IMR-90 (cell line): ENCODE measurements at regions not wholly inside any gene's neighbourhood (a gene's known extent, or its start where the extent isn't known, plus 50 kb on each side); places are given as distances from the start of the nearest gene placed in this dataset.

Experiments
- ATAC-seq: fragments of 200-7000 bp; cut with Tn5 transposase; 2 replicates; pipeline ENCODE4 v1.9.1; 2020; ENCODE audit warnings: low read depth, mild to moderate bottlenecking, moderate library complexity
- BruUV-seq: library from RNA; stranded (reverse); fragments of 400-500 nt; replicated peaks from 2 replicates; lab custom pipeline; 2021; lab: Mats Ljungman, UMichigan
- CTCF ChIA-PET: fragments of 300-600 bp; formaldehyde crosslinking; extraction: SDS; loops from one replicate; lab custom pipeline; 2021; ENCODE audit warnings: antibody characterized with exemption; lab: Yijun Ruan, JAX
- POLR2A ChIA-PET: fragments of 300-600 bp; sonication (Branson Sonifier 250); formaldehyde crosslinking; loops from one replicate; lab custom pipeline; 2022; ENCODE audit warnings: antibody characterized with exemption; ENCODE audit not compliant: unreplicated experiment; lab: Charles Lee
- DNase-seq: peaks from one replicate; pipeline ENCODE4 v3.0.0; 2013
- H2AFZ ChIP-seq: replicated peaks from 2 replicates; pipeline ENCODE3; 2013; ENCODE audit warnings: low read length, mild to moderate bottlenecking; ENCODE audit not compliant: poor library complexity
- H2AK5ac ChIP-seq: 2 replicates; pipeline ENCODE4 v1.6.1; 2013; ENCODE audit warnings: low read depth, low read length, inconsistent platforms
- H2AK9ac ChIP-seq: replicated peaks from 2 replicates; pipeline ENCODE3; 2013; ENCODE audit warnings: mild to moderate bottlenecking, low read depth, low read length, moderate library complexity; ENCODE audit not compliant: poor library complexity
- H2BK120ac ChIP-seq: 2 replicates; pipeline ENCODE4 v1.6.1; 2013; ENCODE audit warnings: low read depth, low read length, inconsistent platforms
- H2BK15ac ChIP-seq: 3 replicates; pipeline ENCODE4 v1.6.1; 2013; ENCODE audit warnings: low read depth, low read length, inconsistent platforms
- H2BK20ac ChIP-seq: 2 replicates; pipeline ENCODE4 v1.6.1; 2013; ENCODE audit warnings: low read depth, mild to moderate bottlenecking, inconsistent platforms, low read length, moderate library complexity
- H2BK5ac ChIP-seq: 2 replicates; pipeline ENCODE4 v1.6.1; 2013; ENCODE audit warnings: mild to moderate bottlenecking, low read depth, low read length, inconsistent platforms; ENCODE audit not compliant: poor library complexity, severe bottlenecking
- H3K14ac ChIP-seq: replicated peaks from 2 replicates; pipeline ENCODE4 v1.6.1; 2013; ENCODE audit warnings: low read depth, low read length, inconsistent platforms
- H3K18ac ChIP-seq: 2 replicates; pipeline ENCODE4 v1.6.1; 2013; ENCODE audit warnings: low read depth, low read length, control low read depth
- H3K23ac ChIP-seq: 2 replicates; pipeline ENCODE4 v1.6.1; 2013; ENCODE audit warnings: low read depth, low read length, inconsistent platforms
- H3K27ac ChIP-seq: 2 replicates; pipeline ENCODE4 v1.5.1; 2013; ENCODE audit warnings: mild to moderate bottlenecking, control low read depth, low read length; ENCODE audit not compliant: insufficient read depth
- H3K27me3 ChIP-seq: 2 replicates; pipeline ENCODE4 v1.6.1; 2013; ENCODE audit warnings: low read length; ENCODE audit not compliant: control insufficient read depth, insufficient read depth
- H3K36me3 ChIP-seq: 2 replicates; pipeline ENCODE4 v1.6.1; 2013; ENCODE audit warnings: low read length, mixed read lengths; ENCODE audit not compliant: control insufficient read depth, insufficient read depth
- H3K4ac ChIP-seq: 2 replicates; pipeline ENCODE4 v1.6.1; 2013; ENCODE audit warnings: low read depth, low read length, inconsistent platforms
- H3K4me1 ChIP-seq: 2 replicates; pipeline ENCODE4 v1.6.1; 2013; ENCODE audit warnings: low read length, mixed read lengths; ENCODE audit not compliant: control insufficient read depth, insufficient read depth
- H3K4me2 ChIP-seq: 2 replicates; pipeline ENCODE4 v1.6.1; 2013; ENCODE audit warnings: low read depth, mild to moderate bottlenecking, control low read depth, low read length, moderate library complexity
- H3K4me3 ChIP-seq: 2 replicates; pipeline ENCODE4 v1.5.1; 2013; ENCODE audit warnings: low read depth, mild to moderate bottlenecking, control low read depth, low read length, moderate library complexity; ENCODE audit not compliant: insufficient read depth
- H3K56ac ChIP-seq: 2 replicates; pipeline ENCODE4 v1.6.1; 2013; ENCODE audit warnings: low read length, inconsistent platforms; ENCODE audit not compliant: insufficient read depth; ENCODE audit errors: extremely low read depth
- H3K79me1 ChIP-seq, 2 experiments: 2 replicates each; pipeline ENCODE4 v1.6.1; 2013; ENCODE audit warnings: low read length in 2 of 2, inconsistent platforms in 1 of 2, low read depth in 1 of 2
- H3K9ac ChIP-seq: 2 replicates; pipeline ENCODE4 v1.6.1; 2013; ENCODE audit warnings: low read depth, low read length, control low read depth
- H3K9me1 ChIP-seq: 2 replicates; pipeline ENCODE4 v1.6.1; 2013; ENCODE audit warnings: low read length, inconsistent platforms; ENCODE audit not compliant: insufficient read depth
- H3K9me3 ChIP-seq: 2 replicates; pipeline ENCODE4 v1.6.1; 2013; ENCODE audit warnings: low read length; ENCODE audit not compliant: control insufficient read depth, insufficient read depth
- H4K20me1 ChIP-seq: 2 replicates; pipeline ENCODE4 v1.6.1; 2013; ENCODE audit warnings: low read length, inconsistent platforms; ENCODE audit not compliant: insufficient read depth
- H4K5ac ChIP-seq: 2 replicates; pipeline ENCODE4 v1.6.1; 2013; ENCODE audit warnings: mild to moderate bottlenecking, low read depth, low read length, control low read depth
- H4K8ac ChIP-seq, 2 experiments: 2 replicates each; pipeline ENCODE4 v1.6.1; 2013; ENCODE audit warnings: low read depth in 2 of 2, low read length in 2 of 2, control low read depth in 1 of 2, inconsistent platforms in 1 of 2
- H4K91ac ChIP-seq: 2 replicates; pipeline ENCODE4 v1.6.1; 2013; ENCODE audit warnings: low read depth, low read length, inconsistent platforms; ENCODE audit not compliant: insufficient read depth
- BHLHE40 ChIP-seq: fragments of 150-350 bp; IDR thresholded peaks from 2 replicates; pipeline ENCODE4 v1.6.1; 2016; ENCODE audit warnings: mild to moderate bottlenecking, low read depth, low read length
- CEBPB ChIP-seq: IDR thresholded peaks from 2 replicates; pipeline ENCODE4 v1.6.1; 2012; ENCODE audit warnings: low read depth, low read length, improper control_type of control experiment
- CHD1 ChIP-seq: IDR thresholded peaks from 2 replicates; pipeline ENCODE4 v1.6.1; 2012; ENCODE audit warnings: low read depth, low read length, improper control_type of control experiment
- CTCF ChIP-seq: conservative IDR thresholded peaks from 2 replicates; pipeline ENCODE4 v1.5.1; 2012; ENCODE audit warnings: mild to moderate bottlenecking, low read depth, low read length, improper control_type of control experiment
- FOS ChIP-seq: fragments of 150-350 bp; IDR thresholded peaks from 2 replicates; pipeline ENCODE4 v1.6.1; 2016; ENCODE audit warnings: low read depth, low read length
- MAFK ChIP-seq: IDR thresholded peaks from 2 replicates; pipeline ENCODE4 v1.6.1; 2012; ENCODE audit warnings: low read depth, low read length, improper control_type of control experiment
- MAZ ChIP-seq: IDR thresholded peaks from 2 replicates; pipeline ENCODE4 v1.6.1; 2012; ENCODE audit warnings: low read depth, mild to moderate bottlenecking, low read length, improper control_type of control experiment, moderate library complexity, borderline replicate concordance
- MXI1 ChIP-seq: IDR thresholded peaks from 2 replicates; pipeline ENCODE4 v1.6.1; 2012; ENCODE audit warnings: low read depth, mild to moderate bottlenecking, low read length, moderate library complexity, borderline replicate concordance
- NFE2L2 ChIP-seq: fragments of 150-350 bp; IDR thresholded peaks from 2 replicates; pipeline ENCODE4 v1.6.1; 2016; ENCODE audit warnings: low read depth, mild to moderate bottlenecking, low read length
- POLR2A ChIP-seq: IDR thresholded peaks from 2 replicates; pipeline ENCODE4 v1.6.1; 2012; ENCODE audit warnings: mild to moderate bottlenecking, low read depth, low read length
- RCOR1 ChIP-seq: IDR thresholded peaks from 2 replicates; pipeline ENCODE4 v1.6.1; 2012; ENCODE audit warnings: mild to moderate bottlenecking, low read length, improper control_type of control experiment; ENCODE audit not compliant: insufficient replicate concordance
- RFX5 ChIP-seq: IDR thresholded peaks from 2 replicates; pipeline ENCODE4 v1.8.0; 2012; ENCODE audit warnings: low read depth, mild to moderate bottlenecking, low read length, moderate library complexity
- SMC3 ChIP-seq: fragments of 150-350 bp; IDR thresholded peaks from 2 replicates; pipeline ENCODE4 v1.6.1; 2016; ENCODE audit warnings: low read depth, mild to moderate bottlenecking, antibody characterized with exemption, low read length, moderate library complexity
- WGBS, 2 experiments: methylation state at CpG; one replicate each; pipeline versions ENCODE4 v1.1.5 to v1.1.7; 2013; ENCODE audit warnings: missing lambda C conversion rate in 2 of 2; ENCODE audit not compliant: insufficient read length in 1 of 2; ENCODE audit errors: extremely low coverage in 2 of 2; 5-methylcytosine and 5-hydroxymethylcytosine counted together
- dilution Hi-C: fragments of 300-500 bp; cut with HindIII; formaldehyde crosslinking; loops from one replicate; pipeline ENCODE4 v1.14.3; 2018; ENCODE audit warnings: low sequenced_read_pairs; ENCODE audit not compliant: unreplicated experiment
- in situ Hi-C: fragments of 300-500 bp; cut with MboI; formaldehyde crosslinking; loops from 3 replicates; pipeline ENCODE4 v1.14.3; 2019; ENCODE audit warnings: low sequenced_read_pairs, inconsistent platforms, mixed read lengths
- intact Hi-C: fragments of 100-400 bp; cut with micrococcal nuclease; formaldehyde crosslinking; loops from 2 replicates; pipeline ENCODE4 v1.10.0; 2022
- TF ChIP-seq, protein P1 (sequence below): fragments of 150-350 bp; IDR thresholded peaks from 2 replicates; pipeline ENCODE4 v1.6.1; 2017; ENCODE audit warnings: mild to moderate bottlenecking, antibody characterized with exemption, low read length, low read depth
- TF ChIP-seq, protein P2 (sequence below): fragments of 150-350 bp; IDR thresholded peaks from 2 replicates; pipeline ENCODE4 v1.6.1; 2016; ENCODE audit warnings: low read depth, mild to moderate bottlenecking, low read length, moderate library complexity, borderline replicate concordance

GRCh38 chr3:124653071-124653796 lies 77.0 kb upstream of the UMPS start:
- Histone ChIP-seq H3K27me3 (peaks cover 4% of the 10 kb centered on the region; the same call in 1 of the 2 replicates), H3K4me2 (no peak overlapping the region), H4K5ac (no peak overlapping the region), H3K4me3 (no peak overlapping the region), H2AK5ac (no peak overlapping the region), H2BK15ac (no peak overlapping the region), H3K14ac (no peak overlapping the region), H2BK5ac (no peak overlapping the region), H3K9ac (no peak overlapping the region), H3K4ac (no peak overlapping the region), H3K36me3 (no peaks in the 10 kb centered on the region), H4K20me1 (no peaks in the 10 kb centered on the region), H3K79me1 (no peaks in the 10 kb centered on the region), H2AK9ac (no peak overlapping the region), H3K27ac (no peak overlapping the region), H2BK20ac (no peak overlapping the region), H4K8ac (no peak overlapping the region), H3K56ac (no peak overlapping the region), H4K91ac (no peak overlapping the region), H3K9me3 (no peaks in the 10 kb centered on the region), H3K18ac (no peak overlapping the region), H3K23ac (no peak overlapping the region), H3K4me1 (no peaks in the 10 kb centered on the region), H2BK120ac (no peak overlapping the region), H3K9me1 (0 out of 2 replicates have a peak, but pooled peaks cover 3% of the 10 kb centered on the region), H2AFZ (no peak overlapping the region)
- DNase-seq (no peak), ATAC-seq (no peak)
- WGBS, 2 experiments: 71% methylated on average over 1 of the region's 3 CpGs; no CpG with 5 or more reads in 1 of the 2 experiments
- in situ Hi-C loops: no loop called here
- TF ChIP-seq MXI1: no peak
- TF ChIP-seq CEBPB: no peak
- TF ChIP-seq CTCF: no peak
- TF ChIP-seq FOS: no peak
- TF ChIP-seq BHLHE40: no peak
- no peak for TF ChIP-seq MAZ
- TF ChIP-seq, protein P1, sequence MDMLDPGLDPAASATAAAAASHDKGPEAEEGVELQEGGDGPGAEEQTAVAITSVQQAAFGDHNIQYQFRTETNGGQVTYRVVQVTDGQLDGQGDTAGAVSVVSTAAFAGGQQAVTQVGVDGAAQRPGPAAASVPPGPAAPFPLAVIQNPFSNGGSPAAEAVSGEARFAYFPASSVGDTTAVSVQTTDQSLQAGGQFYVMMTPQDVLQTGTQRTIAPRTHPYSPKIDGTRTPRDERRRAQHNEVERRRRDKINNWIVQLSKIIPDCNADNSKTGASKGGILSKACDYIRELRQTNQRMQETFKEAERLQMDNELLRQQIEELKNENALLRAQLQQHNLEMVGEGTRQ: no peak
- no peak for TF ChIP-seq SMC3
- TF ChIP-seq NFE2L2: no peak
- no peak for TF ChIP-seq RFX5
- no peak for TF ChIP-seq CHD1
- TF ChIP-seq, protein P2, sequence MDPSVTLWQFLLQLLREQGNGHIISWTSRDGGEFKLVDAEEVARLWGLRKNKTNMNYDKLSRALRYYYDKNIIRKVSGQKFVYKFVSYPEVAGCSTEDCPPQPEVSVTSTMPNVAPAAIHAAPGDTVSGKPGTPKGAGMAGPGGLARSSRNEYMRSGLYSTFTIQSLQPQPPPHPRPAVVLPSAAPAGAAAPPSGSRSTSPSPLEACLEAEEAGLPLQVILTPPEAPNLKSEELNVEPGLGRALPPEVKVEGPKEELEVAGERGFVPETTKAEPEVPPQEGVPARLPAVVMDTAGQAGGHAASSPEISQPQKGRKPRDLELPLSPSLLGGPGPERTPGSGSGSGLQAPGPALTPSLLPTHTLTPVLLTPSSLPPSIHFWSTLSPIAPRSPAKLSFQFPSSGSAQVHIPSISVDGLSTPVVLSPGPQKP: no peak
- TF ChIP-seq RCOR1: no peak
- no peak for TF ChIP-seq POLR2A
- TF ChIP-seq MAFK: no peak
- no TSS peak for BruUV-seq
- ChIA-PET CTCF (interaction anchor here (1.6 kb wide), 1 partner anchor 14 kb away, joined by 3 read pairs; no protein-coding TSS in a partner anchor), POLR2A (no interaction called here)
- dilution Hi-C loops: no loop called here
- intact Hi-C loops: no loop called here
